Activated naive CD8-positive, alpha-beta T cell treated with anti-CD3 and anti-CD28 coated beads, Interleukin-2, amount 50 U/mL, for 16 hours (primary cell): ENCODE measurements at regions not wholly inside any gene's neighbourhood (a gene's known extent, or its start where the extent isn't known, plus 50 kb on each side); places are given as distances from the start of the nearest gene placed in this dataset.

Experiments
- DNase-seq: peaks from one replicate; pipeline ENCODE4 v3.0.0-alpha.2; 2020; ENCODE audit warnings: low read depth, low spot score

GRCh38 chr6:14731611-14732010 is 514.3 kb upstream of the JARID2 start:
- DNase-seq, result no peak

GRCh38 chr6:14732226-14732843 is 513.5 kb upstream of the JARID2 start:
- no peak for DNase-seq

DNA sequence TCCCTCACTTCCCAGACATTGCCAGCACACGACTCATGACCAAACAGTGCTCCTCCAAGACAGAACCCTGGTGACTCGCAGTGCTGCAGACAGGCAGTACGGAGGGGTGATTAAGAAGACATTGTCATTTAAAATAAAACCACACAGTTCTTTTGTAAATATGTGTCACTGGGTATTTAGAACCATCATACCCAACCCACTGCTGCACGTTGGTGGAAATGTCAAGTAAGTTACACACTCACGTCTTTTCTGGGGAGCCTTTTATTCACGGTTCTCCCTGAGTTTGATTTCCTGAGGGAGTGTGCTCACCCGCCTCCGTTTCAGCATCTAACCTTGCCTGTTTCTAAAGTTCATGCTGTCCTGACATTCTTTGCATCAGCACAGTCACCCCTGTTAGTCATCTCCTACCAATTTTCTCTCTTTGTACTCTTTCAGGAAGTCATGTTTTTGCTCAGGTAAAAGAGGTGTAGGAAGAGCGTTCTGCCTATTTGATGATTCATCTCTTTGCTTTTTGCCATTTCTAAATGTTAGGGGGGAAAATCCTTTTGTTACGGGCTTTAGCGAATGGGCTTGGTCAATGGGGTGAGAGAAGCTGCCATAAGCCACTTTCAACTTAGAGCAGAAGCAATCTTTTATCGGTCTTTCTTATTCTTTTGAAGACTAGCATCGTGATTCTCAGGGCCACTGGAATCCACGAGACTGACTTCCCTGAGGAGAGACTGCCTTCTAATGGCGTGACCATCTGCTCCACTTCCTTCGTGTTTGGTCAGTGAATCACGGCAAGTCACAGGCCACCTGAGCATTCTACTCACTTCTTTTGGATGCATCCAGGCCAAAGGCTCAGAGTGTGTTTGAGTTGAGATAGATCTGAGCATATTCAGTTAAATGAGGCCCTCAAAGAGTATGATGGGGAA is 512.8 kb upstream of the JARID2 start:
- DNase-seq, result peak; percentile 47

DNA sequence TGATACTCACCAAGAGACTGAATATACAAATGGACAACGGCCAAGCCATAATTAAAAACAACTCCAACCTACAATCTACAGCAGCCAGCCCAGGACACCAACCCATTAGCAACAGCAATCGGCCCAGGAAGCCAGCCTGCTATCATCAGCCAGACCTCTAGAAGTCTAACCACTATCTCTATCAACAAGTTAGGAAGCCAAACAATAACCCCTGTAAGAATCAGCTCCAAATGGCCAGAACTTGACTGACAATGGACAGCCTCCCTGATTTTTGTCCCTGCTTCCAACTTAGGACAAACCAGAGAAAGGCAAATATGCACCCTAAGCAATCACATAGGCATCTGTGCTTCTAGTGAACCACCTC is 511.8 kb upstream of the JARID2 start:
- no peak for DNase-seq

DNA sequence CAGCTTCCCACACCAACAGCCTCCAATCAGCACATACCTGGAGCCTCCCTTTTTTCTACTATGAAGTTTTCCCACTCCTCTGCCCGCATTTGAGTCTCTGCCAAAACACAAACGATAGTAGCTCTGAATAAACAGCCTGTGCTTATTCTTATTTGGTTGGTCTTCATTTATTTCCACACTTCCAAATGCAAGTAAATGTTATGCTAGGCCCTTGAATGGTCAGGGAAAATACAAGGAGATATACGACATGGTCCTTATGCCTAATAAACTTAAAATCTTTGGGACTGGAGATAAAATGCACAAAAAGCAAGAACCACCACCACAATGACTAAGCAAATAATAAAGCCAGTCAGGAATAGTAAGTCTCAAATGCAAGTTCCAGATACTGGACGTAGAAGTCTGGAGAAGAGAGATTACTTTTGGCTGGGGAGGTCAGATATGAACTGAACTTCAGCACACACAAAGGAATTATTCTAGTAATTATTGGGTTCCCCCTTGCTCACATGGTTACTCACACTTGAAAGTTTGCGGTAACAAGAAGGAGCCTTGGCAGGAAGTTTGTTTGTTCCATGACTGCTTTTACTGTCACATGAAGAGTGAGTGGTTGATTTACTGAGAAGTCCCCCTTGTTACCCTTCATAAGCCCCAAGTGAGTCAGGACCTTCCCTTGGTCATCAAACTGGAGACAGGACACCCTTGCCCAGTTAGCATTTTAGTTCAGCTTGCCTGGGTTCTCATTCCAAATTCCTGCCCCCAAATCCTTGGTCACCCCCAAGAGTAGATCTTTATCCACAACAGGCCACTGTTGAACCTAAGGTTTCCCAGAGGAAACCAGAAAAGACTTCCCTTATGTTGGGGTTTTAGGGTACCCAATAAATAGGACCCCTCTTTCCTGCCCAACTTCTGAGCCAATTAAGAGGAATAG is 511.2 kb upstream of the JARID2 start:
- DNase-seq, result no peak

- DNase-seq, result no peak
Observed at GRCh38 chr6:14735956-14736486, 509.8 kb upstream of the JARID2 start.

GRCh38 chr6:14736554-14736953 is 509.3 kb upstream of the JARID2 start:
- no peak for DNase-seq

DNA sequence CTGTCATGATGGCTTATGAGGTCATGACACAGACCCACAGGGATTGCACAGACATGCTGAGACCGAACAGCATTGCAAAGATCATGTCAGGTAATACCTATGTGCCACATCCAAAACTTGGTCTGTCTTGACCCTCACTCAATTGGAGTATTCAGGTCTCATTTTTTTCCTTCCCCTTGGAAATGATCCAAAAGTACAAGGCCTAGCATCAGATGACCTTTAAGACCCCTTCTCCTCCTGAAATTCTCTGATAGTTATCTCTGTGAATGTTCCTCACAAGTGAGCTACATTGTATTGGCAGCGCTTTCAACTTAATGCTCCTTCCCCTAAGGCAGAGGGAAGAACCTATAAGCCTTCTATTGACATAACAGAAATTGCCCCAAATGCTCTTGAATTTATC is 507.4 kb upstream of the JARID2 start:
- DNase-seq, result no peak

DNA sequence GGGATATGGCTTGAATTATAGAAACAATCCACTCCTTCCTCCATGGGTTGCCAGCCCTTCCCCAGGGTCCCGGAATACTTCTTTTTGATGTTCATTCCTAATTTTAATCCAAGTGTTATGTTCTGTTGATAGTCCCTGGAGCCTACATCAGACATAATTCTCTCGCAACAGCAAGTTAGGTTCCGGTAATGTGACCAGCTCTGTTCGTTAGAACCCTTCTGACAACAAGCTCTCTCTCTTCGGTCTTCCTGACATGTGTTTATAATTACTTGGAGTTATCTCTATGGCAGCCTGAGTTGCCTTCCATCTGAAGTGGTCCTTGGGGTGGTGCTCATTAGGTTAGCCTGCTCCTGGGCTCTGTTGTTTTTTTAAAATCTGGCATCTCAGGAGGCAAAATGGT is 506.9 kb upstream of the JARID2 start:
- no peak for DNase-seq

GRCh38 chr6:14739827-14740226 is 506.0 kb upstream of the JARID2 start:
- no peak for DNase-seq

DNA sequence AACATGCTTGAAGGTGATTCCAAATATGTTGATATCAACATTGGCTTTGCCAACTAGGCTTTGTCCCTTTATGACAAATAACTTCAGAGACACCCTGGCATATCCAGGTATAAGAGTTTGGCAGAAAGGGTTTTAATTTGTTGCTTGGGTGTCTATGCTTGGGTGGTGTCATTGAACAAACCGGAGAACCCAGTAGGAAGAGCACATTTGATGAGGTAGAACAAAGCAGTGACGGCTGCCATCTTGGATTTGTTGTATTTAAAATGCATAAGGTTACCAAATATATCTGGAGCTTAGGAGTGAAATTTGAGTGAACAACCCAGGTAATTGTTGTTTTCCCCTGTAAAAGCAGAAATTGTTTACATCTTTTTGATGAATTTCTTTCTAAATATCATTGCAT is 503.7 kb upstream of the JARID2 start:
- DNase-seq, result no peak

GRCh38 chr6:14742680-14743079 is 503.2 kb upstream of the JARID2 start:
- no peak for DNase-seq

- no peak for DNase-seq
Observed at GRCh38 chr6:14743144-14743473, 502.8 kb upstream of the JARID2 start.

- DNase-seq, result peak; percentile 68
Observed at GRCh38 chr6:14743474-14744211, 502.2 kb upstream of the JARID2 start.

GRCh38 chr6:14744212-14744556 is 501.7 kb upstream of the JARID2 start:
- no peak for DNase-seq

- no peak for DNase-seq
Observed at GRCh38 chr6:14746139-14746837, 499.6 kb upstream of the JARID2 start.

GRCh38 chr6:14747881-14748520 is 497.9 kb upstream of the JARID2 start:
- DNase-seq, result no peak

DNA sequence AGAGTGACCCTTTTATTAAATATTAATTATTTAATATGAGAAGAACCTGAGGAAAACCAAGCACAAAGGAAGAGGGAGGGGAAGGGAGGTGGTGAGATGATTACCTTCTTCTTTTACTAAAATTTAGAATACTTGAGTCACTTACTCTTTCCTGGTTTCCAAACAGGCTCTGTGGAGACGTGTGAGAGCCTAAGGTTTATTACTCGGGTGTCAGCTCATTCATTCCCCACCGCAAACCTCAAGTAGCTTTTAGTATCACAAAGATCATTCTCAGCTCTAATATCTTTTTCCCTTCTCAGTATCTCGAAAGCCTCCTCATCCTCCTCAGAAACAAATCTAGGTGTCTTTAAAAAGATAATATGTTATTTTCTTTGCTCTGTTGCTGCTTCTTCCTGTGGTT is 497.2 kb upstream of the JARID2 start:
- no peak for DNase-seq

- DNase-seq, result no peak
Observed at GRCh38 chr6:14750059-14750661, 495.7 kb upstream of the JARID2 start.

- DNase-seq, result no peak
Observed at GRCh38 chr6:14751645-14752175, 494.2 kb upstream of the JARID2 start.
